Panc1 (cell line): ENCODE measurements at regions not wholly inside any gene's neighbourhood (a gene's known extent, or its start where the extent isn't known, plus 50 kb on each side); places are given as distances from the start of the nearest gene placed in this dataset.

Experiments
- ATAC-seq: fragments of 200-7000 bp; cut with Tn5 transposase; 2 replicates; pipeline ENCODE4 v1.9.1; 2020; ENCODE audit warnings: mild to moderate bottlenecking, moderate library complexity
- BruUV-seq: library from RNA; stranded (reverse); fragments of 400-500 nt; replicated peaks from 2 replicates; lab custom pipeline; 2021; lab: Mats Ljungman, UMichigan
- CTCF ChIA-PET: fragments of 300-600 bp; sonication (Branson Sonifier 250); formaldehyde crosslinking; loops from one replicate; lab custom pipeline; 2022; ENCODE audit warnings: antibody characterized with exemption; lab: Charles Lee
- POLR2A ChIA-PET: fragments of 300-600 bp; sonication (Branson Sonifier 250); formaldehyde crosslinking; loops from one replicate; lab custom pipeline; 2022; ENCODE audit warnings: antibody characterized with exemption; lab: Charles Lee
- DNase-seq: peaks from one replicate; pipeline ENCODE4 v3.0.0-alpha.2; 2010; ENCODE audit warnings: low read depth, low spot score
- H3K27ac ChIP-seq: 2 replicates; pipeline ENCODE4 v1.5.1; 2011; ENCODE audit warnings: mild to moderate bottlenecking, low read length, inconsistent platforms
- H3K27me3 ChIP-seq: fragments of 200-500 bp; sonication (Bioruptor generic); 2 replicates; pipeline ENCODE4 v1.6.0; 2014; ENCODE audit warnings: low read length, inconsistent platforms; ENCODE audit not compliant: control insufficient read depth, insufficient read depth
- H3K36me3 ChIP-seq: fragments of 200-500 bp; sonication (Bioruptor generic); 2 replicates; pipeline ENCODE4 v1.5.1; 2014; ENCODE audit warnings: inconsistent platforms, mild to moderate bottlenecking, low read length, moderate library complexity; ENCODE audit not compliant: control insufficient read depth, insufficient read depth
- H3K4me1 ChIP-seq: 2 replicates; pipeline ENCODE4 v1.5.1; 2011; ENCODE audit warnings: inconsistent platforms, mild to moderate bottlenecking, low read length, moderate library complexity; ENCODE audit not compliant: control insufficient read depth, insufficient read depth
- H3K4me3 ChIP-seq, 2 experiments: 2 replicates each; pipeline ENCODE4 v1.5.1; 2011 to 2012; ENCODE audit warnings: low read depth in 2 of 2, low read length in 2 of 2, mild to moderate bottlenecking in 2 of 2, inconsistent platforms in 1 of 2, moderate library complexity in 1 of 2
- H3K9me3 ChIP-seq: fragments of 200-500 bp; sonication (Bioruptor generic); 2 replicates; pipeline ENCODE4 v1.5.1; 2014; ENCODE audit warnings: low read depth, mild to moderate bottlenecking, inconsistent platforms, low read length, moderate library complexity; ENCODE audit not compliant: control insufficient read depth, insufficient read depth
- POLR2AphosphoS5 ChIP-seq: IDR thresholded peaks from 2 replicates; pipeline ENCODE4 v1.6.1; 2012; ENCODE audit warnings: mild to moderate bottlenecking, low read depth, low read length, moderate library complexity
- SIN3A ChIP-seq: IDR thresholded peaks from 2 replicates; pipeline ENCODE4 v1.6.1; 2012; ENCODE audit warnings: low read depth, mild to moderate bottlenecking, low read length, moderate library complexity, borderline replicate concordance; ENCODE audit not compliant: insufficient read depth
- TCF7L2 ChIP-seq: IDR thresholded peaks from 2 replicates; pipeline ENCODE4 v1.6.1; 2011; ENCODE audit warnings: mild to moderate bottlenecking, low read depth, low read length, inconsistent platforms
- in situ Hi-C: cut with HindIII; loops from 2 replicates; pipeline ENCODE4 v1.10.0; 2016; ENCODE audit warnings: low sequenced_read_pairs, low pct_unique_long_range_greater_than_20kb
- intact Hi-C: fragments of 100-400 bp; cut with micrococcal nuclease; formaldehyde crosslinking; loops from one replicate; pipeline ENCODE4 v1.10.0; 2022; ENCODE audit not compliant: unreplicated experiment
- TF ChIP-seq, protein P1 (sequence below), 2 experiments: IDR thresholded peaks; 2 replicates each; pipeline ENCODE4 v1.6.1; 2011 to 2012; ENCODE audit warnings: low read depth in 2 of 2, control low read depth in 1 of 2, low read length in 1 of 2, mild to moderate bottlenecking in 1 of 2, moderate library complexity in 1 of 2; ENCODE audit not compliant: insufficient read depth in 1 of 2
- TF ChIP-seq, protein P2 (sequence below): fragments of 450-650 bp; IDR thresholded peaks from 2 replicates; pipeline ENCODE4 v1.5.1; 2017; ENCODE audit warnings: mild to moderate bottlenecking

DNA sequence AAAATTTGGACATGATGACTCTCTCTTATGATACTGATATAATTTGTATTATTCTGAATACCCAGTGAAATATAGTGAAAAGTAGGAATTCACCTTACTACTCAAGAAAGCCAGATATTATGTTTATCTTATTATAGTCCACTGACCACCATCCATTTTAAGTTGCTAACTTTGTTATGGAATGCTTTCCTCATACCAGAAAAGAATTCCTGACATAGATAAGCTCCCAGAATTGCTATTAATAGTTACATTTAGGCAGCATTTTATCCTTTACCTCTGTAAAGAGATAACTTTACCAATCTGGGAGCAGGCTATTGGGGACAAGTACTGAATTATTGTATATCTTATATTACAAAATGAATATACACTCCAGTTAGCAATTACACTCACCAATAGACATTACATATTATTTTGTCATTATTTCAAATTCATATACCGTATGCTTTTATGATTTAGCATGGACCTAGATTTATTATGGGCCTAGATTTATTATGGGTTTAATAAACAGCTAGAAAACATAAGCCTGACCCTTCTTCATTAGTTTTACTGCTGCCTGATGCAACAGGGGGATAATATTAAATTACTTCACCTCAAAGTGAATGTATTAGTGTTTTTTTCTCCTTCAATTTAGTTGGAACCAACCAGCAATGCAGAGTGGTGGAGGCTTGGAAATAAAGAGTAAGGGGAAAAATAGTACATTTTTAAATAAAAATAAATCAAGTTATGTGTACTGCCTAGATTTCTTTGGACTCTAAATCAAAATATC lies 1886.1 kb downstream of the PCDH9 start:
- DNase-seq = no peak
- no peak overlapping the region for H3K4me3 ChIP-seq
- BruUV-seq = no TSS peak
- no peaks in the 10 kb centered on the region for H3K4me1 ChIP-seq
- TF ChIP-seq, protein P1, sequence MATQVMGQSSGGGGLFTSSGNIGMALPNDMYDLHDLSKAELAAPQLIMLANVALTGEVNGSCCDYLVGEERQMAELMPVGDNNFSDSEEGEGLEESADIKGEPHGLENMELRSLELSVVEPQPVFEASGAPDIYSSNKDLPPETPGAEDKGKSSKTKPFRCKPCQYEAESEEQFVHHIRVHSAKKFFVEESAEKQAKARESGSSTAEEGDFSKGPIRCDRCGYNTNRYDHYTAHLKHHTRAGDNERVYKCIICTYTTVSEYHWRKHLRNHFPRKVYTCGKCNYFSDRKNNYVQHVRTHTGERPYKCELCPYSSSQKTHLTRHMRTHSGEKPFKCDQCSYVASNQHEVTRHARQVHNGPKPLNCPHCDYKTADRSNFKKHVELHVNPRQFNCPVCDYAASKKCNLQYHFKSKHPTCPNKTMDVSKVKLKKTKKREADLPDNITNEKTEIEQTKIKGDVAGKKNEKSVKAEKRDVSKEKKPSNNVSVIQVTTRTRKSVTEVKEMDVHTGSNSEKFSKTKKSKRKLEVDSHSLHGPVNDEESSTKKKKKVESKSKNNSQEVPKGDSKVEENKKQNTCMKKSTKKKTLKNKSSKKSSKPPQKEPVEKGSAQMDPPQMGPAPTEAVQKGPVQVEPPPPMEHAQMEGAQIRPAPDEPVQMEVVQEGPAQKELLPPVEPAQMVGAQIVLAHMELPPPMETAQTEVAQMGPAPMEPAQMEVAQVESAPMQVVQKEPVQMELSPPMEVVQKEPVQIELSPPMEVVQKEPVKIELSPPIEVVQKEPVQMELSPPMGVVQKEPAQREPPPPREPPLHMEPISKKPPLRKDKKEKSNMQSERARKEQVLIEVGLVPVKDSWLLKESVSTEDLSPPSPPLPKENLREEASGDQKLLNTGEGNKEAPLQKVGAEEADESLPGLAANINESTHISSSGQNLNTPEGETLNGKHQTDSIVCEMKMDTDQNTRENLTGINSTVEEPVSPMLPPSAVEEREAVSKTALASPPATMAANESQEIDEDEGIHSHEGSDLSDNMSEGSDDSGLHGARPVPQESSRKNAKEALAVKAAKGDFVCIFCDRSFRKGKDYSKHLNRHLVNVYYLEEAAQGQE (IDR thresholded peaks at IDR 0.05; ENCODE audit: insufficient read depth in 1 of 2, low read depth in 2 of 2, low read length in 1 of 2) = no peak
- TF ChIP-seq POLR2AphosphoS5 = no peak
- no peak for TF ChIP-seq TCF7L2
- TF ChIP-seq, protein P2, sequence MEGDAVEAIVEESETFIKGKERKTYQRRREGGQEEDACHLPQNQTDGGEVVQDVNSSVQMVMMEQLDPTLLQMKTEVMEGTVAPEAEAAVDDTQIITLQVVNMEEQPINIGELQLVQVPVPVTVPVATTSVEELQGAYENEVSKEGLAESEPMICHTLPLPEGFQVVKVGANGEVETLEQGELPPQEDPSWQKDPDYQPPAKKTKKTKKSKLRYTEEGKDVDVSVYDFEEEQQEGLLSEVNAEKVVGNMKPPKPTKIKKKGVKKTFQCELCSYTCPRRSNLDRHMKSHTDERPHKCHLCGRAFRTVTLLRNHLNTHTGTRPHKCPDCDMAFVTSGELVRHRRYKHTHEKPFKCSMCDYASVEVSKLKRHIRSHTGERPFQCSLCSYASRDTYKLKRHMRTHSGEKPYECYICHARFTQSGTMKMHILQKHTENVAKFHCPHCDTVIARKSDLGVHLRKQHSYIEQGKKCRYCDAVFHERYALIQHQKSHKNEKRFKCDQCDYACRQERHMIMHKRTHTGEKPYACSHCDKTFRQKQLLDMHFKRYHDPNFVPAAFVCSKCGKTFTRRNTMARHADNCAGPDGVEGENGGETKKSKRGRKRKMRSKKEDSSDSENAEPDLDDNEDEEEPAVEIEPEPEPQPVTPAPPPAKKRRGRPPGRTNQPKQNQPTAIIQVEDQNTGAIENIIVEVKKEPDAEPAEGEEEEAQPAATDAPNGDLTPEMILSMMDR = no peak
- ATAC-seq = no peak
- in situ Hi-C loops = no loop called here
- intact Hi-C loops = no loop called here
- H3K27me3 ChIP-seq = no peaks in the 10 kb centered on the region
- ChIA-PET CTCF (no interaction called here), POLR2A (no interaction called here)
- H3K36me3 ChIP-seq = no peaks in the 10 kb centered on the region
- no peak overlapping the region for H3K27ac ChIP-seq
- H3K9me3 ChIP-seq = no peaks in the 10 kb centered on the region

DNA sequence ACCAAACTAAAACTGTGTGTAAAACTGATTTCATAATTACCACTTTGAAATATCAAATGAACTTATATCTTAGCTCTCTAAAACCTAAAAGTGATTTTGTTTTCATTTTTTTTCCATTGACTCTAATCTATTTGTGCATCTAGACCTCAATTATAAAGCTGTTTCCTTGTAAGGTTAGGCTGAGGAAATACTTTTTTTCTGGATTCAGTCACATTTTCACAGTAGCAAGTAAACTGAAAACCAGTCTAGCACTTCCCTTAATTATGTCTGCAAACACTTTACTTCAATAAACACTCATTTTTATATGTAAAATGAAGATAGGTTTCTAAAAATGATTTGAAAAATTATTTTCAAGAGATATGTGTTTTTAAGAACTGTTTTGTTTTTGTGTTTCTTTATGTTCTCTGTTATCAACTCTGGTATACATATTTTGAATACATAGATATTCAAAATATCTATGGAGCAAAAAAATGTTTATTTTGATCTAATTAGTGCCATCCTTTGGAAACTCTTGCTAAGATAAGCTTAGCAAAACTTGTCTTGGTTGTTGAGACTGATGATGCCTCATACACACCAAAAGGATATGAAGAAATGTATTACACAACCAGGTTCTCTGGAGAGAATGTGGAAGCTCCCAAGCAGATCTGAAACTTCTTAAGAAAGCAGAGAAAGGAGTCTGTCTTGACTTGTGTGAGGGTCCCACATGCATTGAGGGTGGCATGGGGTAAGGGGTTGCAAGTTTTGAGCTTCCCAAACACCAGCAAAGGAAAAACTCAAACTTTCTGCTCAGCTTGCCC lies 1887.4 kb downstream of the PCDH9 start:
- intact Hi-C loops = no loop called here

More for the DNA sequence above, 1887.4 kb downstream of the PCDH9 start:
- no peak for ATAC-seq
- CTCF ChIA-PET = no interaction called here
- Histone ChIP-seq H3K4me3 (no peak overlapping the region), H3K4me1 (no peaks in the 10 kb centered on the region), H3K9me3 (no peaks in the 10 kb centered on the region), H3K27ac (no peak overlapping the region), H3K27me3 (no peaks in the 10 kb centered on the region), H3K36me3 (no peaks in the 10 kb centered on the region; the same call in 1 of the 2 replicates)
- in situ Hi-C loops = no loop called here
- TF ChIP-seq SIN3A (no peak), POLR2AphosphoS5 (no peak), TCF7L2 (no peak)
- TF ChIP-seq, protein P1 (IDR thresholded peaks at IDR 0.05; ENCODE audit: insufficient read depth in 1 of 2, low read depth in 2 of 2, low read length in 1 of 2) = no peak
- TF ChIP-seq, protein P2 = no peak
- POLR2A ChIA-PET = no interaction called here
- no peak for DNase-seq
- no TSS peak for BruUV-seq
